ENCODE measurements at regions not wholly inside any gene's neighbourhood (a gene's known extent, or its start where the extent isn't known, plus 50 kb on each side); places are given as distances from the start of the nearest gene placed in this dataset.

DNA sequence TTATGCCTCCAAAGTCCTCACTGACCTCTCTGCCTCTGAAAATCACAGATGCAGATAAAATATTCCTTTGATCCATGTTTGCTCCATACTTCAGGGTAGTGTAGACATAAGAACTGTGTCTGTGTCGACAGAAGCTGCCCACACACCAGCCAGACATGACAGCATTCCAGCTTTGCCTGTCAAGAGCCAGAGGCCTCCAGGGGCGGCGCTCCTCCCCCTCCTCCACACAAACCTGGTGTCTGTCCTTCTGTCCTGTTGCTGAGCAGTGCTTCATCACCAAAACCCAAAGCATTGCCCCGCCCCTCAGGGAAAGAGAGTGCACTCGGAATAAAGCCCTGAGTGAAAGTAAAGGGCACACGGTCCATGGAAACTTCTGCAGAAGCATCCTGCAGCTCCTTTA, 379.4 kb downstream of the FBXW7 start:
- Mint-ChIP-seq H3K36me3 (peaks cover 0 to 13% (median 0%) of the 10 kb centered on the region in 5 donors), H3K4me1 (peaks cover 13 to 56% (median 37%) of the 10 kb centered on the region in 7 donors), H3K9me3 (peaks cover 0 to 10% (median 0%) of the 10 kb centered on the region in 11 donors), H3K27ac (no peak overlapping the region), H3K4me3 (no peak overlapping the region), H3K27me3 (peaks cover 0 to 2% (median 0%) of the 10 kb centered on the region in 5 donors)
- Histone ChIP-seq H3K36me3 (ENCODE audit: control insufficient read depth in 2 of 3, insufficient read depth in 3 of 3, low read length in 3 of 3) (no peaks in the 10 kb centered on the region), H3K4me3 (ENCODE audit: low read length) (no peak overlapping the region), H3K9me3 (ENCODE audit: control insufficient read depth in 2 of 3, low read length in 3 of 3) (no peaks in the 10 kb centered on the region), H3K27me3 (ENCODE audit: control insufficient read depth in 2 of 2, insufficient read depth in 2 of 2, low read length in 2 of 2) (no peaks in the 10 kb centered on the region), H3K4me1 (ENCODE audit: control insufficient read depth in 2 of 2, insufficient read depth in 2 of 2, low read length in 2 of 2) (peaks cover 0 to 4% of the 10 kb centered on the region in 2 donors), H3K27ac (ENCODE audit: low read depth, low read length) (no peak overlapping the region)
- ATAC-seq = no peak
- CTCF ChIA-PET = no interaction called here
- no peak for DNase-seq
- POLR2A ChIA-PET = no interaction called here
- intact Hi-C loops (cut with micrococcal nuclease) = no loop called here

DNA sequence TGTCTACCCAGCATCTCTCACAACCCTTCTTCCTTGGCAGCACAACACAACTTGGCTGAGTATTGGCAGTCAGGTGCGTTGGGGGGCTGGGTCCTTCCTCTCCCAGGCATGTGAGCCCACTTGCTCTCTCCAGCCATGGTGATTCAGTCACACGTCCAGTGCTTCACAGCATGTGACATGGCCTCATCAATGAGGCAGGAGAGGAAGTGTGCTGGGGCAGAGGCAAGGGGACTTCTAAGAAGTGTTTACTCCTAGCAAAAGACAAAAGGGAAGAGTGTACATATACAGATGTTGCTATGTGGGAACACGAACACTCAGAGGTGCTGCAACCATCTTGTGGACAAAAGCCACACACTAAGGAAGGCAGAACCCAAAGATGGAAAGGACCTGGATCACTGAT, 380.8 kb downstream of the FBXW7 start:
- DNase-seq = no peak
- no peaks in the 10 kb centered on the region for H3K27me3 ChIP-seq (ENCODE audit: control insufficient read depth in 2 of 2, insufficient read depth in 2 of 2, low read length in 2 of 2)
- peaks cover 0 to 4% of the 10 kb centered on the region in 2 donors for H3K4me1 ChIP-seq (ENCODE audit: control insufficient read depth in 2 of 2, insufficient read depth in 2 of 2, low read length in 2 of 2)
- H3K4me3 ChIP-seq (ENCODE audit: low read length) = no peak overlapping the region
- Mint-ChIP-seq H3K27me3 (no peaks in the 10 kb centered on the region), H3K27ac (peak overlapping the region in 4 of 9 donors; percentile 39 to 60 (median 46)), H3K9me3 (peaks cover 0 to 10% (median 0%) of the 10 kb centered on the region in 11 donors), H3K4me3 (peak overlapping the region in 1 of 10 donors; percentile 14), H3K36me3 (peaks cover 0 to 13% (median 0%) of the 10 kb centered on the region in 5 donors), H3K4me1 (peaks cover 13 to 56% (median 37%) of the 10 kb centered on the region in 7 donors)
- no peak overlapping the region for H3K27ac ChIP-seq (ENCODE audit: low read depth, low read length)
- POLR2A ChIA-PET = no interaction called here
- intact Hi-C loops (cut with micrococcal nuclease) = no loop called here
- CTCF ChIA-PET = no interaction called here
- no peaks in the 10 kb centered on the region for H3K9me3 ChIP-seq (ENCODE audit: control insufficient read depth in 2 of 3, low read length in 3 of 3)
- no peak for ATAC-seq
- H3K36me3 ChIP-seq (ENCODE audit: control insufficient read depth in 2 of 3, insufficient read depth in 3 of 3, low read length in 3 of 3) = no peaks in the 10 kb centered on the region

DNA sequence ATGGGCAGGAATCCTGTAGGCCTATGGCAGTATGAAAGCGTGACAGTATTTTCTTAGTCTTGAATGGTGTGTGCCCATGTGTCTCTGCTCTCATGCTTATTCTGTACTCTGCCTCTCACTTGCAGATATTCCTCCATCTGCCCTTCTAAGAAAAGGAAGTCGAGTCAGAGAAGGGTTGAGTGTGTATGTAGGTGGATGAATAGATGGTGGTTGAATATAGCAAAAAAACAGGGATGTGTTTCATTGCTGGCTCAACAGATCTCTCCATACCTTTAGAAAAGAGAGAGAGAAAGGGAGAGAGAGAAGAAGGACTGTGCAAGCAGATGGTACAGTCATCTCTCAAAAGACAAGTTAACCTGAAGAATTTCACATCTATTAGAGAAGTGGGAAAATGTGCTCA, 381.5 kb downstream of the FBXW7 start:
- H3K4me3 Mint-ChIP-seq = no peak overlapping the region
- Histone ChIP-seq H3K27ac (ENCODE audit: low read depth, low read length) (no peak overlapping the region), H3K36me3 (ENCODE audit: control insufficient read depth in 2 of 3, insufficient read depth in 3 of 3, low read length in 3 of 3) (no peaks in the 10 kb centered on the region), H3K4me3 (ENCODE audit: low read length) (no peak overlapping the region), H3K9me3 (ENCODE audit: control insufficient read depth in 2 of 3, low read length in 3 of 3) (no peaks in the 10 kb centered on the region), H3K4me1 (ENCODE audit: control insufficient read depth in 2 of 2, insufficient read depth in 2 of 2, low read length in 2 of 2) (peaks cover 0 to 4% of the 10 kb centered on the region in 2 donors), H3K27me3 (ENCODE audit: control insufficient read depth in 2 of 2, insufficient read depth in 2 of 2, low read length in 2 of 2) (no peaks in the 10 kb centered on the region)
- H3K27ac Mint-ChIP-seq = peak overlapping the region in 4 of 9 donors; percentile 2 to 60 (median 26)
- POLR2A ChIA-PET = interaction anchor here (0.5 kb wide), 1 partner anchor 52 kb away, joined by 3 read pairs; no protein-coding TSS in a partner anchor
- no peaks in the 10 kb centered on the region for H3K27me3 Mint-ChIP-seq
- ATAC-seq (no peak), DNase-seq (no peak)
- peaks cover 0 to 10% (median 0%) of the 10 kb centered on the region in 11 donors for H3K9me3 Mint-ChIP-seq
- H3K36me3 Mint-ChIP-seq = peaks cover 0 to 13% (median 0%) of the 10 kb centered on the region in 5 donors
- intact Hi-C loops (cut with micrococcal nuclease) = no loop called here
- CTCF ChIA-PET = no interaction called here
- peaks cover 13 to 54% (median 37%) of the 10 kb centered on the region in 7 donors for H3K4me1 Mint-ChIP-seq

DNA sequence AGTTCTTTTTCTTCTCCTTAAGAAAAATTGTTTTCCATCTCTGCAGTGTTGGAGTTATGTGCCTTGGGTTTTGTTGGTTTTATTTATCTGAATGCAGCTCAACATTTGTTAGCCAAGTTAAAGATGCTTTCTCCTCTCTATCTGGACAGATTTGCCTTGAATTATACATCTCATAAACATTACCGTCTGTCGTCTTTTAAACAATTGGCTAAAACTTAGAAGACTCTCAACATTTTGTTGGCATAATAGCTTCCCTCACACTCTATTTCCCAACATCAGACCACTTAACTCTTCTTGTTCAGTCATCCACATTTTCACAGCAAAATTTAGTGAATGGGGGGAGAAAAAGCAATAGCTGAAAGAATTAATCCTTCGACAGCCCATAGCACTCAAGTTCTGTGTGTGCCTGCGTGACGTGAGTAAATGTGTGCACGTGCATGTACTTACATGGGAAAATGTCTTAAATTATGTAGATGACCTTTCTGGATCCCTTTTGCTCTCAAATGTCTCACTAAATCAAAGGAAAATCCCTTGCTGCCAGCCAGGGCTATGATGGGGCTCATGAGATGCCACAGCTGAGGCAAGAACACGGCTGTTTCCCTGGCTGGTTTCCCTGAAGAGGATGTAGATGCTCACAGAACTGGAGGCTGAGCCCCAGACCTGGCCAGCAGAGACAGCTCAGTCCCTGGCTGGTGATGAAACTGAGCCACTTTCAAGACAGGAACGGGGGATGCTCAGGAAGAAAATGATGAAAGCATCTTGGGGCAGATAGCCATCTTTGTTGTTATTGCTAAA, 382.2 kb downstream of the FBXW7 start:
- no peak overlapping the region for H3K27ac ChIP-seq (ENCODE audit: low read depth, low read length)
- no peak overlapping the region for H3K4me3 ChIP-seq (ENCODE audit: low read length)
- CTCF ChIA-PET = interaction anchor here (0.7 kb wide), 1 partner anchor 17 kb away, joined by 3 read pairs; no protein-coding TSS in a partner anchor
- no peaks in the 10 kb centered on the region for H3K36me3 ChIP-seq (ENCODE audit: control insufficient read depth in 2 of 3, insufficient read depth in 3 of 3, low read length in 3 of 3)
- no peaks in the 10 kb centered on the region for H3K27me3 ChIP-seq (ENCODE audit: control insufficient read depth in 2 of 2, insufficient read depth in 2 of 2, low read length in 2 of 2)
- Mint-ChIP-seq H3K27ac (peak overlapping the region in 1 of 9 donors; percentile 29), H3K9me3 (peaks cover 0 to 10% (median 0%) of the 10 kb centered on the region in 11 donors), H3K4me1 (peaks cover 13 to 46% (median 31%) of the 10 kb centered on the region in 7 donors), H3K27me3 (no peaks in the 10 kb centered on the region), H3K4me3 (no peak overlapping the region), H3K36me3 (peaks cover 0 to 16% (median 0%) of the 10 kb centered on the region in 5 donors)
- intact Hi-C loops (cut with micrococcal nuclease) = no loop called here
- H3K4me1 ChIP-seq (ENCODE audit: control insufficient read depth in 2 of 2, insufficient read depth in 2 of 2, low read length in 2 of 2) = peaks cover 0 to 4% of the 10 kb centered on the region in 2 donors
- H3K9me3 ChIP-seq (ENCODE audit: control insufficient read depth in 2 of 3, low read length in 3 of 3) = no peaks in the 10 kb centered on the region
- DNase-seq (no peak), ATAC-seq (no peak)
- POLR2A ChIA-PET = interaction anchor here (0.5 kb wide), 1 partner anchor 52 kb away, joined by 3 read pairs; no protein-coding TSS in a partner anchor

DNA sequence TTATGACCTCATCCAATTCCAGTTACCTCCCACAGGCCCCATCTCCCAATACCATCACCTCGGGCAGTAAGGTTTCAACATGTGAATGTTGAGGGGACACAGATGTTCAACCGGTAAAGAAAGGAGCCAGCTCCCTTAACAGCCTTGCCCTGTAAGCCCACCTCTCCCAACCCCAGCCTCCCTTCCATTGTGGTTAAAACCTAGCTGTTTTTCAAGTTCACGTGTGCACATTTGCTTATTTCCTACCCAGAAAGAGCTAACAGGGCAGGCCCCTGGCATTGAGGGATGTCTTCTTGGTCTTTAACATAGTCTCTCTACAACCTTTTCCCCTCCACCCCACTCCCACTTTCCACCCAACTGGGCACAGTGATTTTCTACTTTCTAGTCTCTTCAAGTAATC, 385.7 kb downstream of the FBXW7 start:
- H3K9me3 Mint-ChIP-seq = peaks cover 7 to 32% (median 17%) of the 10 kb centered on the region in 11 donors
- Histone ChIP-seq H3K36me3 (ENCODE audit: control insufficient read depth in 2 of 3, insufficient read depth in 3 of 3, low read length in 3 of 3) (no peaks in the 10 kb centered on the region), H3K4me1 (ENCODE audit: control insufficient read depth in 2 of 2, insufficient read depth in 2 of 2, low read length in 2 of 2) (no peaks in the 10 kb centered on the region), H3K27me3 (ENCODE audit: control insufficient read depth in 2 of 2, insufficient read depth in 2 of 2, low read length in 2 of 2) (no peaks in the 10 kb centered on the region), H3K9me3 (ENCODE audit: control insufficient read depth in 2 of 3, low read length in 3 of 3) (peaks cover 0 to 15% (median 0%) of the 10 kb centered on the region in 3 experiments), H3K4me3 (ENCODE audit: low read length) (no peak overlapping the region), H3K27ac (ENCODE audit: low read depth, low read length) (no peak overlapping the region)
- POLR2A ChIA-PET = no interaction called here
- CTCF ChIA-PET = no interaction called here
- H3K27ac Mint-ChIP-seq = peak overlapping the region in 1 of 9 donors; percentile 36
- H3K27me3 Mint-ChIP-seq = no peaks in the 10 kb centered on the region
- H3K4me3 Mint-ChIP-seq = no peak overlapping the region
- ATAC-seq (no peak), DNase-seq (no peak)
- peaks cover 0 to 22% (median 11%) of the 10 kb centered on the region in 7 donors for H3K4me1 Mint-ChIP-seq
- H3K36me3 Mint-ChIP-seq = peaks cover 3 to 28% (median 7%) of the 10 kb centered on the region in 5 donors
- intact Hi-C loops (cut with micrococcal nuclease) = no loop called here

DNA sequence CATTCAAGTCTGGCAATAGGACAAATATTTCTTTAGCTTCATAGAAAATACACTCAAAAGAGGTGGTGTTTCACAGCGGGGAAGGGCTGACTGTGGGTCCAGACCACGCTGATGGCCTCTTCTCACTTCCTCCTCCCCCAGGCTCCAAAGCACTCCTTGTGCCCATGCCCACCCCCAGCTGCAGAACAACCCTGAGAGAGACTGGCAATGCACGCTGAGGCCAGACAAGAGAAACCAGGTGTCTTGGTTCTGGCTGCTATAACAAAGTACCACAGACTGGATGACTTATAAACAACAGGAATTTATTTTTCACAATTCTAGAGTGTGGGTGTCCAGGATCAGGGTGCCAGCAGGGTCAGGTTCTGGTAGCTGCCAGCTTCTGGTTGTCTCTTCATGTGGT, 386.1 kb downstream of the FBXW7 start:
- DNase-seq = no peak
- intact Hi-C loops (cut with micrococcal nuclease) = no loop called here
- Histone ChIP-seq H3K27ac (ENCODE audit: low read depth, low read length) (no peak overlapping the region), H3K4me3 (ENCODE audit: low read length) (no peak overlapping the region), H3K4me1 (ENCODE audit: control insufficient read depth in 2 of 2, insufficient read depth in 2 of 2, low read length in 2 of 2) (no peaks in the 10 kb centered on the region), H3K36me3 (ENCODE audit: control insufficient read depth in 2 of 3, insufficient read depth in 3 of 3, low read length in 3 of 3) (no peaks in the 10 kb centered on the region), H3K9me3 (ENCODE audit: control insufficient read depth in 2 of 3, low read length in 3 of 3) (peaks cover 0 to 17% (median 0%) of the 10 kb centered on the region in 3 experiments), H3K27me3 (ENCODE audit: control insufficient read depth in 2 of 2, insufficient read depth in 2 of 2, low read length in 2 of 2) (no peaks in the 10 kb centered on the region)
- Mint-ChIP-seq H3K27ac (no peak overlapping the region), H3K36me3 (peaks cover 3 to 26% (median 9%) of the 10 kb centered on the region in 5 donors), H3K4me3 (no peak overlapping the region), H3K9me3 (peaks cover 7 to 33% (median 21%) of the 10 kb centered on the region in 11 donors), H3K4me1 (peaks cover 0 to 18% (median 6%) of the 10 kb centered on the region in 7 donors), H3K27me3 (no peaks in the 10 kb centered on the region)
- ATAC-seq = no peak
- ChIA-PET POLR2A (interaction anchor here (0.9 kb wide), 1 partner anchor 17 kb away, joined by 3 read pairs; no protein-coding TSS in a partner anchor), CTCF (no interaction called here)
